Lower lobe of right lung (tissue), 2 donors: ENCODE measurements at regions not wholly inside any gene's neighbourhood (a gene's known extent, or its start where the extent isn't known, plus 50 kb on each side); places are given as distances from the start of the nearest gene placed in this dataset.

Experiments used
- ATAC-seq, 2 donors: fragments of 200-7000 bp; cut with Tn5 transposase; one replicate each; pipeline ENCODE4 v1.9.1; 2020 to 2022; ENCODE audit warnings: mild to moderate bottlenecking in 2 of 2, moderate library complexity in 2 of 2
- DNase-seq: peaks from one replicate; pipeline ENCODE4 v3.0.0-alpha.2; 2020
- H3K27ac ChIP-seq: fragments of 200-600 bp; one replicate; pipeline ENCODE4 v1.8.0; 2022
- H3K27me3 ChIP-seq: fragments of 200-600 bp; one replicate; pipeline ENCODE4 v1.8.0; 2022; ENCODE audit warnings: low read depth
- H3K36me3 ChIP-seq: fragments of 200-600 bp; one replicate; pipeline ENCODE4 v1.8.0; 2022; ENCODE audit warnings: mild to moderate bottlenecking
- H3K4me1 ChIP-seq: fragments of 200-600 bp; one replicate; pipeline ENCODE4 v1.8.0; 2022
- H3K4me3 ChIP-seq: fragments of 200-600 bp; one replicate; pipeline ENCODE4 v1.8.0; 2022; ENCODE audit warnings: mild to moderate bottlenecking
- H3K9me3 ChIP-seq: fragments of 200-600 bp; one replicate; pipeline ENCODE4 v1.8.0; 2022
- CTCF ChIP-seq: fragments of 200-600 bp; IDR thresholded peaks from one replicate; pipeline ENCODE4 v1.8.0; 2022; ENCODE audit warnings: antibody characterized with exemption, mild to moderate bottlenecking
- intact Hi-C: fragments of 100-400 bp; cut with DNase I; formaldehyde crosslinking; loops from one replicate; pipeline ENCODE4 v1.11.0; 2022
- donor health status: DM: no; HTN: yes; CAD: no; lungs with severe emphysema.

GRCh38 chr20:53738039-53738944, 144.7 kb upstream of the ZNF217 start:
- DNase-seq = peak; percentile 60
- Histone ChIP-seq H3K36me3 (no peaks in the 10 kb centered on the region), H3K4me1 (peaks cover 42% of the 10 kb centered on the region), H3K27me3 (no peaks in the 10 kb centered on the region), H3K4me3 (peak overlapping the region; percentile 17), H3K27ac (peak overlapping the region; percentile 64), H3K9me3 (no peaks in the 10 kb centered on the region)
- intact Hi-C loops = no loop called here
- ATAC-seq = peak; percentile 89 to 94
- no peak for TF ChIP-seq CTCF

GRCh38 chr20:53737396-53738038, 143.9 kb upstream of the ZNF217 start:
- intact Hi-C loops = no loop called here
- ATAC-seq (peak; percentile 24 to 29), DNase-seq (no peak)
- H3K27ac ChIP-seq = peak overlapping the region; percentile 64
- H3K4me1 ChIP-seq = peaks cover 42% of the 10 kb centered on the region
- H3K4me3 ChIP-seq = no peak overlapping the region
- no peaks in the 10 kb centered on the region for H3K9me3 ChIP-seq
- H3K36me3 ChIP-seq = no peaks in the 10 kb centered on the region
- no peaks in the 10 kb centered on the region for H3K27me3 ChIP-seq
- TF ChIP-seq CTCF = no peak

- peak in 1 of 2 donors; percentile 22 for ATAC-seq
- no peaks in the 10 kb centered on the region for H3K27me3 ChIP-seq
- no peak for TF ChIP-seq CTCF
- H3K4me1 ChIP-seq = peaks cover 42% of the 10 kb centered on the region
- intact Hi-C loops = no loop called here
- no peaks in the 10 kb centered on the region for H3K36me3 ChIP-seq
- H3K4me3 ChIP-seq = peak overlapping the region; percentile 9
- no peak for DNase-seq
- H3K27ac ChIP-seq = peak overlapping the region; percentile 14
- H3K9me3 ChIP-seq = no peaks in the 10 kb centered on the region
These were observed 143.2 kb upstream of the ZNF217 start for GRCh38 chr20:53736757-53737395.

- no peak for ATAC-seq
- H3K4me3 ChIP-seq = no peak overlapping the region
These were observed 142.6 kb upstream of the ZNF217 start for GRCh38 chr20:53736122-53736756.

More at GRCh38 chr20:53736122-53736756, 142.6 kb upstream of the ZNF217 start:
- no peaks in the 10 kb centered on the region for H3K27me3 ChIP-seq
- no peaks in the 10 kb centered on the region for H3K36me3 ChIP-seq
- no peaks in the 10 kb centered on the region for H3K9me3 ChIP-seq
- intact Hi-C loops = no loop called here
- no peak for TF ChIP-seq CTCF
- DNase-seq = no peak
- no peak overlapping the region for H3K27ac ChIP-seq
- H3K4me1 ChIP-seq = peaks cover 42% of the 10 kb centered on the region
